WERI-Rb-1 (cell line): ENCODE measurements at regions not wholly inside any gene's neighbourhood (a gene's known extent, or its start where the extent isn't known, plus 50 kb on each side); places are given as distances from the start of the nearest gene placed in this dataset.
A peak's percentile ranks its signal among the peaks of the same experiment; 100 is the strongest.
"Not testable (repeated sequence)": the region's sequence is repeated elsewhere in the genome, so short reads cannot be mapped to it uniquely, and the experiment has no call there.

Experiments
- DNase-seq: peaks from one replicate; pipeline ENCODE4 v3.0.0-alpha.2; 2020
- H3K27ac ChIP-seq: fragments of 250-450 bp; sonication (Bioruptor Pico); 2 replicates; pipeline ENCODE4 v1.5.1; 2020; ENCODE audit warnings: mild to moderate bottlenecking, moderate library complexity
- H3K27me3 ChIP-seq: fragments of 250-450 bp; sonication (Bioruptor Pico); 2 replicates; pipeline ENCODE4 v1.5.1; 2021; ENCODE audit warnings: mild to moderate bottlenecking, low read depth, moderate library complexity; ENCODE audit not compliant: insufficient read depth, severe bottlenecking
- H3K36me3 ChIP-seq: fragments of 250-450 bp; sonication (Bioruptor Pico); 2 replicates; pipeline ENCODE4 v1.5.1; 2020; ENCODE audit warnings: mild to moderate bottlenecking, moderate library complexity
- H3K4me3 ChIP-seq: 2 replicates; pipeline ENCODE4 v1.5.1; 2011; ENCODE audit warnings: low read depth, mild to moderate bottlenecking, control low read depth, low read length
- H3K9me3 ChIP-seq: fragments of 250-450 bp; sonication (Bioruptor Pico); 2 replicates; pipeline ENCODE4 v1.5.1; 2021; ENCODE audit warnings: mild to moderate bottlenecking, moderate library complexity; ENCODE audit not compliant: severe bottlenecking
- TF ChIP-seq, protein P1 (sequence below): IDR thresholded peaks from 2 replicates; pipeline ENCODE4 v1.5.1; 2011; ENCODE audit warnings: low read depth, mild to moderate bottlenecking, control low read depth, inconsistent platforms, low read length

DNA sequence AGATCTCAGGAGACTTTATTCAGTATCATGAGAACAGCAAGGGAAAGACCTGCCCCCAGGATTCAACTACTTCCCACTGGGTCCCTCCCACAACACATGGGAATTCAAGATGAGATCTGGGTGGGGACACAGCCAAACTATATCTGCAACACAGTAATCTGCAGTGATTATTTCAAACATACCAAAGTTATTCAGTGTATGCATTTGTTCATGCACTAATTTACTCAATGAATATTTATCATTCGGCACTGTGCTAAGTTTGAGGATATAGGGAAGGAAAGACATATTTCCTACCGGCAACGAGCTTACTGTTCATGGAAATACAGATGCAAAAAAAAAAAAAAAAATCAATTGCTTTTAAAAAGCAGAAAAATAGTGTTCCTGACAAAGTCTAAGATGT, 91.6 kb upstream of the IMMP2L start:
- no peaks in the 10 kb centered on the region for H3K9me3 ChIP-seq
- H3K27ac ChIP-seq, result no peak overlapping the region
- H3K36me3 ChIP-seq, result no peaks in the 10 kb centered on the region
- no peak overlapping the region for H3K4me3 ChIP-seq
- no peaks in the 10 kb centered on the region for H3K27me3 ChIP-seq
- TF ChIP-seq, protein P1, sequence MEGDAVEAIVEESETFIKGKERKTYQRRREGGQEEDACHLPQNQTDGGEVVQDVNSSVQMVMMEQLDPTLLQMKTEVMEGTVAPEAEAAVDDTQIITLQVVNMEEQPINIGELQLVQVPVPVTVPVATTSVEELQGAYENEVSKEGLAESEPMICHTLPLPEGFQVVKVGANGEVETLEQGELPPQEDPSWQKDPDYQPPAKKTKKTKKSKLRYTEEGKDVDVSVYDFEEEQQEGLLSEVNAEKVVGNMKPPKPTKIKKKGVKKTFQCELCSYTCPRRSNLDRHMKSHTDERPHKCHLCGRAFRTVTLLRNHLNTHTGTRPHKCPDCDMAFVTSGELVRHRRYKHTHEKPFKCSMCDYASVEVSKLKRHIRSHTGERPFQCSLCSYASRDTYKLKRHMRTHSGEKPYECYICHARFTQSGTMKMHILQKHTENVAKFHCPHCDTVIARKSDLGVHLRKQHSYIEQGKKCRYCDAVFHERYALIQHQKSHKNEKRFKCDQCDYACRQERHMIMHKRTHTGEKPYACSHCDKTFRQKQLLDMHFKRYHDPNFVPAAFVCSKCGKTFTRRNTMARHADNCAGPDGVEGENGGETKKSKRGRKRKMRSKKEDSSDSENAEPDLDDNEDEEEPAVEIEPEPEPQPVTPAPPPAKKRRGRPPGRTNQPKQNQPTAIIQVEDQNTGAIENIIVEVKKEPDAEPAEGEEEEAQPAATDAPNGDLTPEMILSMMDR, result no peak
- DNase-seq, result no peak

DNA sequence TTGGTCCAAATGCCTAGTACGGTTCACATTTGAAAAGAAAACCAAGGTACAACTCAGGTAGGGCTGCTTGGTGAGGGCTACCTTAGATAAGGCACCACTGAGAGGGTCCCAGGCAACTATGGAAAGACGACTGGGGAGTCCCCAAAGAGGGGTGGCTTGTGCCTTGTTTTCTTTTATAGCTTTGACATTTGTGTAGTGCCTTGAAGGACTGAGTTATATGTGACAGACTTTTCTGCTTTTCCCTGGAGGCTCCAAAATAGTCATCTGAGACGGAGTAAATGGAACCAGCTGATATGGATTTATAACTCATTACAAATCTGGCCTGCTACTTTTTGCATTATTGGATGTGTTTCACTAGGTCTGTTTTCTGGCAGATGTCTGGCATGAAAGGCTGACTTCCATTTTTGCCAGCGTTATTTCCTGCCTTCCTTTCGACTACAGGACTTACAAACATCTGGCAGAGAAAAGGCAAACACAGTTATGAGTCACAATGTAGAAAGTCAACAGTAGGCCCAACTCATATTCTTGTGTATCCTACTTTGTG, 88.2 kb upstream of the IMMP2L start:
- Histone ChIP-seq H3K4me3 (no peak overlapping the region), H3K9me3 (no peaks in the 10 kb centered on the region), H3K36me3 (no peaks in the 10 kb centered on the region), H3K27ac (no peak overlapping the region), H3K27me3 (no peaks in the 10 kb centered on the region)
- TF ChIP-seq, protein P1, result no peak
- no peak for DNase-seq

DNA sequence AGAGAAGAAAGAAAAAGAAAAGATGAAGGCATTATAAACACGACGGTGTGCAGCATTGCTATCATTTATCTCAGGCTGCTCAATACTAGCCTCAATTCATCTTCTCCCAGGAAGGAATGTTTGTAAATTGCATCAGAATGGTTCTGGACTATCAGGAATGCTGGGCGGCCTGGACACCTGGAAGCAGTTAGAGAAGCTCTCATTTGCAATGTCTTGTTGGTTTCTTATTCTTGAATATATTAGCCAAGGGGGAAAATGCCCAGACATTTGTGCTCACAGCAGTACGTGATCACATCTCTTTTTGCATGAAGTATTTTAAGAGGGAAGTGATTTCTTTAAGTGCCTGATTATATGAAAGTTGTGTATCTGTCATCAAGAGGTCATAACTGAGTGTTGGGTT, 85.6 kb upstream of the IMMP2L start:
- H3K4me3 ChIP-seq, result no peak overlapping the region
- no peaks in the 10 kb centered on the region for H3K27me3 ChIP-seq
- DNase-seq, result no peak
- peaks cover 5% of the 10 kb centered on the region for H3K9me3 ChIP-seq
- no peaks in the 10 kb centered on the region for H3K36me3 ChIP-seq
- H3K27ac ChIP-seq, result no peak overlapping the region
- TF ChIP-seq, protein P1, result no peak

DNA sequence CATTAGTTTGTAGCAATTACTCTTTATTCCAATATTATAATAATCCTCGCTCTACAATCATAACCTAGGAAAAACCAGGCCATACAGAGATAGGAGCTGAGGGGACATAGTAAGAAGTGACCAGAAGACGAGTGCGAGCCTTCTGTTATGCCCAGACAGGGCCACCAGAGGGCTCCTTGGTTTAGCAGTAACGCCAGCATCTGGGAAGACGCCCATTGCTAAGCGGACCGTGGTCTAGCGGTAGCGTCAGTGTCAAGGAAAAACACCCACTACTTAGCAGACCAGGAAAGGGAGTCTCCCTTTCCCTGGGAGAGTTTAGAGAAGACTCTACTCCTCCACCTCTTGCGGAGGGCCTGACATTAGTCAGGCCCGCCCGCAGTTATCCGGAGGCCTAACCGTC, 82.3 kb upstream of the IMMP2L start:
- not testable (repeated sequence) for H3K4me3 ChIP-seq, H3K27ac ChIP-seq, H3K9me3 ChIP-seq, H3K36me3 ChIP-seq, H3K27me3 ChIP-seq
- TF ChIP-seq, protein P1, result peak; percentile 18; the same call in 1 of the 2 replicates
- peak; percentile 54 for DNase-seq

DNA sequence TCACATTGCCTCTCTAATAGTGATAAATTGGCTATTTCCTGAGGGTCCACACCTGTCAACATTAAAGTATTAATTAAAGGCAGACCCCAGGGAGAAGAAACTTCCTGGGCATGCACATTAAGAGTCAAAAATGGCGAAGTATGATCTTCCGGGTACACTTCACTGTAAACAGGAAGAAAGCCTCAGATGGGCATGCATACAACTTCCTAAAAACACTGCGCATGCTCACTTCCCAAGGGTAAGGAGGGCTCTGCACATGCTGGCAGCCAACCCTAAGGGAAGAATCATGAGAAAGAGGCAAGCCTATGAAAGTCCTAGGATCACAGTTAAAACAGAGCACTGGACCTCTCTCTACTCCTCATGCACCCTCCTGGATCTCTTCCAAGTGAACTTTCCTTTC, 80.1 kb upstream of the IMMP2L start:
- TF ChIP-seq, protein P1, result no peak

DNA sequence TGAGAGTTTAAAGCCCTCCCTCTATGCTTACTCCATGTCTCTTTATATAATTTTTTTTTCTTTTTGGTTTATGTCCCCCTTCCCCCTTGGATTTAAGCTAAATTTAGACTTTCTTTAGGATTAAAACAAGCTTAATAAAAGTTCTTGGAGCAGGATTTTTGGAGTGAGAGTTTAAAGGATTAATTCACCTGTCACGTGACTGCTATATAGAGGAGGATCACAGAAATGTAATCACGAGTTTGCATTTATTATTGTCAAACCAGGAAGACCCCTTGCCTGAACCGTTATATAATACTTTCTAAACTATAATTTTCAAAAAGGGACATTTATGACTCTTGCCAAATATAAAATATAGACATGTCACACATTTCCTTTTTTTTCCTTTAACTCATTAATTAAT, 78.1 kb upstream of the IMMP2L start:
- Histone ChIP-seq H3K27me3 (no peaks in the 10 kb centered on the region), H3K9me3 (peaks cover 5% of the 10 kb centered on the region), H3K4me3 (no peak overlapping the region), H3K36me3 (no peaks in the 10 kb centered on the region), H3K27ac (no peak overlapping the region)
- TF ChIP-seq, protein P1, result no peak
- DNase-seq, result no peak

More for the DNA sequence above, 80.1 kb upstream of the IMMP2L start:
- no peaks in the 10 kb centered on the region for H3K36me3 ChIP-seq
- no peak for DNase-seq
- no peaks in the 10 kb centered on the region for H3K27me3 ChIP-seq
- no peak overlapping the region for H3K27ac ChIP-seq
- H3K9me3 ChIP-seq, result peaks cover 5% of the 10 kb centered on the region
- H3K4me3 ChIP-seq, result no peak overlapping the region
